Spleen (tissue), 11 donors: ENCODE measurements at regions not wholly inside any gene's neighbourhood (a gene's known extent, or its start where the extent isn't known, plus 50 kb on each side); places are given as distances from the start of the nearest gene placed in this dataset.
"Not testable (repeated sequence)": the region's sequence is repeated elsewhere in the genome, so short reads cannot be mapped to it uniquely, and the experiment has no call there.

Experiments used
- DNase-seq: peaks from one replicate; pipeline ENCODE4 v3.0.0-alpha.2; 2020
- H3K27ac ChIP-seq, 8 donors: fragments of 200-600 bp; sonication (generic) in 7 of 8; 1 replicate in 4 of 8; 2 replicates in 4 of 8; pipeline versions ENCODE4 v1.5.0 to v1.8.0; 2016 to 2021; ENCODE audit warnings: inconsistent platforms in 4 of 8, mild to moderate bottlenecking in 4 of 8, moderate library complexity in 1 of 8
- H3K27me3 ChIP-seq, 7 donors: fragments of 200-600 bp; sonication (generic) in 6 of 7; replicated peaks in 1 of 7; 1 replicate in 4 of 7; 2 replicates in 3 of 7; pipeline versions ENCODE4 v1.5.0 to v1.8.0; 2016 to 2021; ENCODE audit warnings: inconsistent platforms in 3 of 7, mild to moderate bottlenecking in 1 of 7
- H3K36me3 ChIP-seq, 6 donors: fragments of 200-600 bp; sonication (generic) in 5 of 6; 1 replicate in 4 of 6; 2 replicates in 2 of 6; pipeline versions ENCODE4 v1.5.0 to v1.8.0; 2016 to 2021; ENCODE audit warnings: inconsistent platforms in 2 of 6
- H3K4me1 ChIP-seq, 6 donors: fragments of 200-600 bp; sonication (generic) in 5 of 6; 1 replicate in 3 of 6; 2 replicates in 3 of 6; pipeline versions ENCODE4 v1.5.0 to v1.8.0; 2016 to 2021; ENCODE audit warnings: inconsistent platforms in 3 of 6
- H3K4me3 ChIP-seq, 8 donors: fragments of 200-600 bp; sonication (generic) in 7 of 8; 1 replicate in 4 of 8; 2 replicates in 4 of 8; pipeline versions ENCODE4 v1.5.0 to v1.8.0; 2016 to 2021; ENCODE audit warnings: inconsistent platforms in 4 of 8, mild to moderate bottlenecking in 4 of 8, moderate library complexity in 2 of 8
- H3K9me3 ChIP-seq, 8 donors: fragments of 200-600 bp; sonication (generic) in 7 of 8; 1 replicate in 4 of 8; 2 replicates in 4 of 8; pipeline versions ENCODE4 v1.5.0 to v1.8.0; 2016 to 2021; ENCODE audit warnings: inconsistent platforms in 4 of 8
- POLR2A ChIP-seq, 3 donors: fragments of 450-650 bp; IDR thresholded peaks; one replicate each; pipeline ENCODE4 v1.5.1; 2017; ENCODE audit warnings: antibody characterized with exemption in 3 of 3, mild to moderate bottlenecking in 1 of 3
- POLR2AphosphoS5 ChIP-seq, 3 donors: sonication (generic); formaldehyde crosslinking; IDR thresholded peaks; one replicate each; pipeline ENCODE4 v1.5.1; 2017; ENCODE audit warnings: antibody characterized with exemption in 3 of 3
- WGBS, 5 donors: extraction: QIAGEN DNeasy Blood & Tissue Kit in 3 of 5; methylation state at CpG; one replicate each; pipeline versions ENCODE4 v1.1.5 to v1.1.7; 2013 to 2018; 5-methylcytosine and 5-hydroxymethylcytosine counted together
- intact Hi-C: fragments of 100-400 bp; cut with DNase I; formaldehyde crosslinking; loops from one replicate; pipeline ENCODE4 v1.15.0; 2023; ENCODE audit warnings: low total_unique reads
- TF ChIP-seq, protein P1 (sequence below), 11 experiments: fragments of 200-600 bp in 7 of 11; fragments of 450-650 bp in 4 of 11; sonication (generic) in 4 of 11; IDR thresholded peaks in 8 of 11; conservative IDR thresholded peaks in 3 of 11; 1 replicate in 7 of 11; 2 replicates in 4 of 11; pipeline versions ENCODE4 v1.4.0 to v1.8.0; 2016 to 2021; ENCODE audit warnings: antibody characterized with exemption in 11 of 11, inconsistent platforms in 4 of 11, mild to moderate bottlenecking in 1 of 11
- donor health status: healthy with polysubstance abuse.
- donor health status: DM: no; HTN: no; CAD: no; lungs with moderate emphysema.
- donor health status: DM: no; HTN: no; CAD: no.
- donor health status: Bipolar disorder and iron deficiency.
- donor health status: healthy.
- donor health status: DM: no; HTN: no; CAD: no.
- donor health status: DM: yes; HTN: yes; CAD: no.

DNA sequence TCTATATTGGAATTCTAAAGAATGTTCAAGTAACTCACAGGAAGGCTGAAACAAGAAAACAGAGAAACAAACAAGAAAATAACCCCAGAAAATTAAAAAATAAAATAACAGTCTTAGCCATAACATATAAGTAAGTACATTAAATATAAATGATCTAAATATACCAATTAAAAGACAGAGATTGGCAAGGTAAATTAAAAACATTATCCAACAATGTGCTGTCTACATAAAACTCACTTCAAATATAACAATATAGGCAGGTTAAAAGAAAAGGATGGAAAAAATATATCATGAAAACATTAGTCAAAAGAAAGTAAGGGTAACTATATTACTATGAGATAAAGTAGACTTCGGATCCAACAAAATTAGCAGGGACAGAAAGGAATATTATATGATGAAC lies 98.1 kb upstream of the NANOS1 start:
- intact Hi-C loops, result no loop called here
- Histone ChIP-seq H3K36me3 (no peaks in the 10 kb centered on the region), H3K27me3 (peaks cover 0 to 4% (median 0%) of the 10 kb centered on the region in 7 donors), H3K4me3 (no peak overlapping the region), H3K4me1 (no peaks in the 10 kb centered on the region), H3K9me3 (peaks cover 0 to 37% (median 30%) of the 10 kb centered on the region in 8 donors), H3K27ac (no peak overlapping the region)
- no peak for DNase-seq
- WGBS, 5 donors, result 75 to 97% (median 88%) methylated on average over 1 of the region's 1 CpG
- no peak for TF ChIP-seq POLR2AphosphoS5 (IDR thresholded peaks at IDR 0.05)
- TF ChIP-seq POLR2A (IDR thresholded peaks at IDR 0.05), result no peak
- TF ChIP-seq, protein P1, sequence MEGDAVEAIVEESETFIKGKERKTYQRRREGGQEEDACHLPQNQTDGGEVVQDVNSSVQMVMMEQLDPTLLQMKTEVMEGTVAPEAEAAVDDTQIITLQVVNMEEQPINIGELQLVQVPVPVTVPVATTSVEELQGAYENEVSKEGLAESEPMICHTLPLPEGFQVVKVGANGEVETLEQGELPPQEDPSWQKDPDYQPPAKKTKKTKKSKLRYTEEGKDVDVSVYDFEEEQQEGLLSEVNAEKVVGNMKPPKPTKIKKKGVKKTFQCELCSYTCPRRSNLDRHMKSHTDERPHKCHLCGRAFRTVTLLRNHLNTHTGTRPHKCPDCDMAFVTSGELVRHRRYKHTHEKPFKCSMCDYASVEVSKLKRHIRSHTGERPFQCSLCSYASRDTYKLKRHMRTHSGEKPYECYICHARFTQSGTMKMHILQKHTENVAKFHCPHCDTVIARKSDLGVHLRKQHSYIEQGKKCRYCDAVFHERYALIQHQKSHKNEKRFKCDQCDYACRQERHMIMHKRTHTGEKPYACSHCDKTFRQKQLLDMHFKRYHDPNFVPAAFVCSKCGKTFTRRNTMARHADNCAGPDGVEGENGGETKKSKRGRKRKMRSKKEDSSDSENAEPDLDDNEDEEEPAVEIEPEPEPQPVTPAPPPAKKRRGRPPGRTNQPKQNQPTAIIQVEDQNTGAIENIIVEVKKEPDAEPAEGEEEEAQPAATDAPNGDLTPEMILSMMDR (IDR thresholded peaks at IDR 0.05 in 8 of 11, conservative IDR thresholded peaks at IDR 0.05 in 3 of 11), result no peak

DNA sequence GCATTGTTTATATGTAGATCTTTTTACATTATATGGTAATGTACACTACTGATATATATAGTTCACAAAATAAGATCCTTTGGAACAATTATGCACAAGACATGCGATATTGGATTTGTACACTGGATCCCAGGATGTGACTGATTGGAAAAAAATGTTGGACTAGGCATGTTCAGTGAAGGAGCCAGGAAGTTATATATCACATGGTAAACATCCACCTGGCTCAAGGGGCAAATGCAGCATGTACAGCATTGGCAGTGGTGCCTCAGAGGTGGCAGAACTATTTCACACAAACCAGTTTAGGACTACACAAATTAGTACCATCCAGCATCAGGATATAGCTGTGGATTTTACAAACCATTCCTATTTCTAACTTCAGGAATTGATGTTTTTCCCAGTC lies 97.4 kb upstream of the NANOS1 start:
- H3K27ac ChIP-seq, DNase-seq, H3K27me3 ChIP-seq, H3K36me3 ChIP-seq, H3K4me1 ChIP-seq, intact Hi-C loops, H3K4me3 ChIP-seq: not testable (repeated sequence)
- WGBS, 5 donors, result 94 to 100% (median 96%) methylated on average over 1 of the region's 1 CpG
- H3K9me3 ChIP-seq, result peaks cover 0 to 37% (median 30%) of the 10 kb centered on the region in 8 donors

DNA sequence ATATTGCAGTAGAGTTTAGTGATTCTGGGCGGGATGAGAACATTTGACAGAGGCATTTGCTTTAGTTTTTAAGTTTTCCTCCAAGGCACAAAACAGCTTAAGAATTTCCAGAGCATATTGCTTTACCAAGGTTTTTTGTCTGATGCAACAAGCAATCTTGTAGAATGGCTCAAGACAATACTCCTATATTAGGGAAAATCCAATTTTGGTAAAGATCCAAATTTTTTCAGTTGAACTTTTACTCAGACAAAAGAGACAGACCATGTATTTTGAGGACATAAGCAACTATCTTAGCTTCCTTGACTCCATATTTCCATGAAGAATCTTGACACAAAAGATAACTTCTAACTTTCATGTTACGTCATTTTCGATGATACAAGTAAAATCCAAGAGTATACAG lies 92.3 kb upstream of the NANOS1 start:
- H3K9me3 ChIP-seq, result peaks cover 0 to 6% (median under 1%) of the 10 kb centered on the region in 8 donors
- no peaks in the 10 kb centered on the region for H3K4me1 ChIP-seq
- H3K4me3 ChIP-seq, result no peak overlapping the region
- no peaks in the 10 kb centered on the region for H3K36me3 ChIP-seq
- TF ChIP-seq, protein P1 (IDR thresholded peaks at IDR 0.05 in 8 of 11, conservative IDR thresholded peaks at IDR 0.05 in 3 of 11), result no peak
- no peak for TF ChIP-seq POLR2A (IDR thresholded peaks at IDR 0.05)
- no peak for TF ChIP-seq POLR2AphosphoS5 (IDR thresholded peaks at IDR 0.05)
- DNase-seq, result no peak
- intact Hi-C loops, result no loop called here
- WGBS, 5 donors, result 85 to 92% (median 90%) methylated on average over 3 of the region's 3 CpGs
- no peak overlapping the region for H3K27ac ChIP-seq
- peaks cover 0 to 10% (median 0%) of the 10 kb centered on the region in 7 donors for H3K27me3 ChIP-seq

DNA sequence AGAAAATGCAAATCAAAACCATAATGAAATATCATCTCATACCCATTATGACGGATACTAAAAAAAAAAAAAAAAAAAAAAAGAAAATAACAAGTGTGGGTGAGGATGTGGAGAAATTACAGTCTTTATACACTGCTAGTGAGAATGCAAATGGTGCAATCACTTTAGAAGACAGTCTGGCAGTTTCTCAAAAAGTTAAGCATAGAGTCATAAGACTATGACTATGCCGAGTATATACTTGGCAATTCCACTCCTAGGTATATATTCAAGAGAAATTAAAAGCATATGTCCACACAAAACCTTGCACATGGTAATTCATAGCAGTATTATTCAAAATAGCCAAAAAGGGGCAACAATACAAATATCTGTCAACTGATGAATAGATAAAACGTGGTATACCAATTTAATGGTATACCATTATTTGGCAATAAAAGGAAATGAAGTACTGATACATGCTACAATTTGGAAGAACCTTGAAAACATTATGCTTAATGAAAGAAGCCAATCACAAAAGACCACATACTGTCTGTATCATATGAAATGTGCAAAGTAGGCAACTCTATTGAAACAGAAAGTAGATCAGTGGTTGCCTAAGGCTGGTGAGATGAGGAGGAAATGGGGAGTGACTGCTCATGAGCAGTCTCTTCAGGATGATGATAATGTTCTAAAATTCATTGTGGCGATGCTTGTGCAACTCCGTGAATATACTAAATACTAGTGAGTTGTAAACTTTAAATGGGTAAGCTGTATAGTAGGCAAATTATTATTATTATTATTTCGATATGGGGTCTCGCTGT lies 90.1 kb upstream of the NANOS1 start:
- no peak overlapping the region for H3K4me3 ChIP-seq
- peaks cover 0 to 5% (median 0%) of the 10 kb centered on the region in 8 donors for H3K9me3 ChIP-seq
- intact Hi-C loops, result no loop called here
- peaks cover 0 to 10% (median 0%) of the 10 kb centered on the region in 7 donors for H3K27me3 ChIP-seq
- WGBS, 5 donors, result 71 to 88% (median 84%) methylated on average over 7 of the region's 7 CpGs
- H3K4me1 ChIP-seq, result no peaks in the 10 kb centered on the region
- H3K27ac ChIP-seq, result no peak overlapping the region
- H3K36me3 ChIP-seq, result no peaks in the 10 kb centered on the region
- TF ChIP-seq, protein P1 (IDR thresholded peaks at IDR 0.05 in 8 of 11, conservative IDR thresholded peaks at IDR 0.05 in 3 of 11), result no peak
- TF ChIP-seq POLR2AphosphoS5 (IDR thresholded peaks at IDR 0.05), result no peak
- TF ChIP-seq POLR2A (IDR thresholded peaks at IDR 0.05), result no peak
- no peak for DNase-seq
